Renal pelvis (tissue), 1 donor: ENCODE measurements at regions not wholly inside any gene's neighbourhood (a gene's known extent, or its start where the extent isn't known, plus 50 kb on each side); places are given as distances from the start of the nearest gene placed in this dataset.
"Not testable (repeated sequence)": the region's sequence is repeated elsewhere in the genome, so short reads cannot be mapped to it uniquely, and the experiment has no call there.

Experiments
- DNase-seq: peaks from one replicate; pipeline ENCODE4 v3.0.0-alpha.2; 2013

GRCh38 chr3:10703875-10704274 lies 112.2 kb upstream of the SLC6A11 start:
- no peak for DNase-seq

DNA sequence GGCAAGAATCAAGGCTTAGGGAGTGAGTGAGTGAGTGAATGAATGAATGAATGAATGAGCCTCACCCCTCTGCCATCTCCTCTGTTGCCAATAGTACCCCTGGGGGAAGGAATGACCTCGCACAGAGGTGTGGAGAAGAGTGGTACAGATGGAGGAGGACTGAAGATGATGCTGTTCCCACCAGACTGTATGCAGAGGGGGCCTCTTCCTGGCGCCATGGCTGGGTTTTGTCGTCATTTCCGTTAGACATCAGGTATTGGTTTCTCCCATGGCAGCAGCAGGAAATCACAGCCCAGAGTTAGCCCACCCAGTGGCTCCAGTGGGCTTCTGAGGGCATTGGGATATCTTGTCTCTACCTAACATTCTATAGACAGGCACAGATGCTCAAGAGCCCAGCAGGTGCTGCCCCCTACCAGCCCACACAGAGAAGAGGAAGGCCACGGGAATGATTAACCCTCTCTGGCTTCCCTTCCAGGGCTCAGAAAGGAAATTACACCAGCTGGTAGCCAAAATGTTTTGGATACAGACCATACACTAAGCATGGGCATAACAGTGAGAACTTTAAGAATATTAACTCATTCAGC lies 109.8 kb upstream of the SLC6A11 start:
- DNase-seq, result no peak

DNA sequence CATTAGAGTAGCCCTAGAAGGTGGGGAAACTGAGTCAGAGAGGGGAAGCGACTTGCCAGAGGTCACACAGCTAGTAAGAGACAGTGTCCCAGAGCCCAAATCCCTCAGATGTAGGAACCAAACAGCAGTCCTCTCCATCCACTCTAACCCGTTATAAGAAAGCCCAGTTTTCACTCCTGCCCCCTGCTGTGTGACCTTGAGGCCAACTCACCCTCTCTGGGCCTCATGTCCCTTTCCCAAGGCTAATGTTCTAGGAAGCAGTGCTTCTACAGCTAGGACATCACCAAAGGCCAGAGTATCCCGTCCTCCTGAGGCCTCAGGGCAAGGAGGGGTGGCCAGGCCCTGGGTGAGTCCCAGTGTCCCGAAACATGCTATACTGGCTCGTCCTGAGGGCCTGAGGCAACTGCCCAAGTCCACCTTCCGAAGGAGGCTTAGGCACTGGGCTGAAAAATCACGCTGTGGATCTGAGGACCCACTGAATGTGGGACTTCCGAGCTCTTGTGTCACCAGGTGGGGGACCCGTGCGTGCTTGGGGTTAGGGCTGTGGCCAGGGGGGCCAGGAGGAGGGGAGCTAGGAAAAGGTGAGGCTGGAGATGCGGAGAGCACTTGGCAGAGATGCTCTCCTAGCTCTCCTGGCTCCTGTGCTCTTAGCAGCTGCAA lies 109.2 kb upstream of the SLC6A11 start:
- no peak for DNase-seq

- no peak for DNase-seq
Observed at GRCh38 chr3:10707400-10708215, 108.4 kb upstream of the SLC6A11 start.

- DNase-seq, result no peak
Observed at GRCh38 chr3:10708216-10708893, 107.7 kb upstream of the SLC6A11 start.

- no peak for DNase-seq
Observed at GRCh38 chr3:10709110-10709781, 106.8 kb upstream of the SLC6A11 start.

- no peak for DNase-seq
Observed at GRCh38 chr3:10712121-10712520, 103.9 kb upstream of the SLC6A11 start.

GRCh38 chr3:10713656-10714055 lies 102.4 kb upstream of the SLC6A11 start:
- no peak for DNase-seq

DNA sequence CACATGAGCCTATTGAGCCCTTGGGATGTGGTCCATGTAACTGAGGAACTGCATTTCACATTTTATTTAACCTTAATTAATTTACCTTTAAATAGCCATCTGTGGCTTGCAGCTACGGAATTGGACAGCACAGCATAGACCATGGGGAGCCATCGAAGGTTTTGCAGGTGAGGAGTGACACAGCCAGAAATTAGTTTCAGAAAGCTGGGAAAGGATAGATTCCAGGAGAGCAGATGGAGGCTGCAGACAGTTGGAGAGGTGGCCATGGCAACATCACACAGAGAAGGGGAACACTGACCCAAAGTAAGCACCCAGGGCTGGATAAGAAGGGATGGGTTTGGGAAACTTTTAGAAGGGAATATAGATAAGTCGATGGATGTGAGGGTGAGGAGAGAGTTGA lies 100.1 kb upstream of the SLC6A11 start:
- DNase-seq, result no peak

GRCh38 chr3:10716964-10717363 lies 99.1 kb upstream of the SLC6A11 start:
- DNase-seq, result no peak

- no peak for DNase-seq
Observed at GRCh38 chr3:10717756-10718155, 98.3 kb upstream of the SLC6A11 start.

GRCh38 chr3:10721101-10721500 lies 94.9 kb upstream of the SLC6A11 start:
- no peak for DNase-seq

GRCh38 chr3:10722911-10723310 lies 93.1 kb upstream of the SLC6A11 start:
- no peak for DNase-seq

DNA sequence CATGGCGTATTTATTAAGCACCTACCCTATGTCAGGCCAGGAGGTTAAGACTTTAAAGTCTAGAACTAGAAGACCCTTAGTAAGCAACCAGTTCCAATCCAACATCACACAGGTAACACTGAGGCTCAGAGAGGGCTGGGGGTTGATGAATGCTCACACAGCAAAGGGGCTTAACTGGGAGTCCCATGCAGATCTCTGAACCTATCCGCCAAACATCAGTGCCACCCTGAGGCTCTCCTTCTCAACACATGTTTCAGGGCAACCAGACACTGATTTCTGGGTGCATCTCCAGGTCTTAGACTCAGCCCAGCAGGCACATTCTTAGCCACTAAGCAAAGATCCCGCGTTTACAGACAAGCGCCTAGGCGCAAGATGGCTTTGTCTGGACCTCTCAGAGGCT lies 92.0 kb upstream of the SLC6A11 start:
- DNase-seq, result no peak

DNA sequence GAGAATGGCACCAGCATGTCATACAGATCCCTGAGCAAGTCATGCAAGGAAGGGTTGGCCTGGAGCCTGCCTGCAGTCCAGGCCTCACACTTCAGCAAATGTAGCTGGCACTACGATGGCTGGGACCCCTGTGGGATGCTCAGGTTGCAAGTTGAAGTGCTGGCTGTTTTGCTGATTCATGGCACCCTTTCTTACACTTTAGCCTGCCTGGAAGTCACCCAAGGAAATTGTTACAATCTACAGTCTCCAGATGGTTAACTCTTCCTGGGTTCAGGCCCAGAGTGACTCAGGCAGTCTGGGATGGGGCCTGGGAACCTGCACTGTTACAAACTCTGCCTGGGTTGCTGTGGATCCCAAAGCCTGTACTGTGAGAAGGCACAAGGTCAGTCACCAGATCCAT lies 91.0 kb upstream of the SLC6A11 start:
- DNase-seq, result no peak

- no peak for DNase-seq
Observed at GRCh38 chr3:10725846-10726245, 90.2 kb upstream of the SLC6A11 start.

GRCh38 chr3:10726787-10727186 lies 89.2 kb upstream of the SLC6A11 start:
- no peak for DNase-seq

DNA sequence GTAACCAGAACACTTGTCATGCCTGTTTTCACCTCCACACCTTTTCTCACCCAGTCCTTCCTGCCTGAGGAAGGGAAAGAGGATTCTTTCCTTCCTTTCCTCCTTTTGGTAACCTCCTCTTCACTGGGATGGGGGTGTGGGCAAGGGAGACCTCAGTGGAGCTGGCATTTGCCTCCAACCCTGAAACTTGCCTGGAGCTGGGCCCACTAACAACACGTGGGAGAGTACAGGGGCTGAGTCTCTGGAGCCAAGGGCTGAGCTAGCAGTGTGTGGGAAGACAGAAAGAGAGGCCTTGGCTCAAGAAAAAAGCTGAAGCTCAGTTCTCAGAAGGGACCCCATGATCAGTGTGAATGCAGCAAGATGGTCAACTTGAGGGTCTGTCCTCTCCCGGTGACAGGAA lies 86.6 kb upstream of the SLC6A11 start:
- DNase-seq, result no peak

DNA sequence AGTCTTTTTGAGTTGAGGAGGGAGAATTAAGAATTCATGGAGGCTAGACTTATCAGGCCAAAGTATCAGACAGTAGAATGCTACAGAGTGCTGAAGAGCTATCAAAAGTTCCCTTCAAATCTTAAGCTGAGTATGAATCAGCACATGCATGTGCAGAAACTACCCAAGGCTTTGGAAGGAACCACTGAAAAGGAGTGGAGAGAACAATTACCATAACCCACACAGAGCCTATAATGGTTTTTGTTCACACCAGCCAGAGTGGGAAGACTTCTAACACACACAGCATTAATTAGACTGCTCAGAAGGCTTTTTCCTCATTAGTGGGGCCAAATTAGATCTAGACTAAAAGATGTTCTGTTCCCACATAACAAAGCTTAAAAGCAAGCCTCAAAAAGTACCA lies 83.7 kb upstream of the SLC6A11 start:
- DNase-seq, result no peak

DNA sequence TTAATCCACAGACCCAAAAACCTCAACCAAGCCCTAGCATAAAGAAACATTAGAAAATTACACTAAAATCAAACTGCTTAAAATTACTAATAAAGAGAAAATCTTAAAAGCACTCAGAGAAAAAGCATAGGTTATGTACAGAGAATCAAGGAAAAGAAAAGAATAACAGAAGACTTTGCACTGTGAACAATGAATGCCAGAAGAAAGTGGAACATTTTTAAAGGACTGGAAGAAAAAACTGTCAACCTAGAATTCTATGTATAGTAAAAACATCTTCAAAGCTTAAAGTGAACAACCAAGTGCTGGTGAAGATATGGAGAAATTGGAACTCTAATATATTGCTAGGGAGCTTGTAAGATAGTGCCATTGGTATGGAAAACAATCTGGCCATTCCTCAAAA lies 82.7 kb upstream of the SLC6A11 start:
- DNase-seq, result no peak

DNA sequence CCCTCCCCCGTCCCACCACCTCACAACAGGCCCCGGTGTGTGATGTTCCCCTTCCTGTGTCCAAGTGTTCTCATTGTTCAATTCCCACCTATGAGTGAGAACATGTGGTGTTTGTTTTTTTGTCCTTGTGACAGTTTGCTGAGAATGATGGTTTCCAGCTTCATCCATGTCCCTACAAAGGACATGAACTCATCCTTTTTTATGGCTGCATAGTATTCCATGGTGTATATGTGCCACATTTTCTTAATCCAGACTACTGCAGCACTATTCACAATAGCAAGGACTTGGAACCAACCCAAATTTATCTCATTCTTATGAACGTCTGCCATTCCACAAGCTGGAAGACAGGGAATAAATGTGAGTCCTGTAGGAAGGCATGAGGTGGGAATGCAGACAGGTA lies 79.6 kb upstream of the SLC6A11 start:
- DNase-seq, result not testable (repeated sequence)

DNA sequence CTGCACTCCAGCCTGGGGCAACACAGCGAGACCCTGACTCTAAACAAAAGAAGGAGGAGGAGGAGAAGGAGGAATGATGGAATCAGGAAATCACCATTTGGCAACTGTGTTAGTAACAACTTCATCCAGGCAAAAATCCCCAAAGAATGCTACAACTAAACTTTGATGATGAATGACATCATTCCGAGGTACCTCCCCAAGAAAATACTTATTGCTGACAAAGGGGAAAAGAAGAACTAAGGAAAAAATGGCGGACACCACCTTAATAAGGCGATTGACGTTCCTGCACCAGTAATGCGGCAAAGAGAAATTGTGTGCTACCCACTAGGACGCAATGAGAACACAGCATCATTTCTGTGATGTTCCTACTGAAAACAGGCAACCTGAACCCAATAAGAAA lies 78.2 kb upstream of the SLC6A11 start:
- no peak for DNase-seq
